ENCODE measurements at regions not wholly inside any gene's neighbourhood (a gene's known extent, or its start where the extent isn't known, plus 50 kb on each side); places are given as distances from the start of the nearest gene placed in this dataset.

DNA sequence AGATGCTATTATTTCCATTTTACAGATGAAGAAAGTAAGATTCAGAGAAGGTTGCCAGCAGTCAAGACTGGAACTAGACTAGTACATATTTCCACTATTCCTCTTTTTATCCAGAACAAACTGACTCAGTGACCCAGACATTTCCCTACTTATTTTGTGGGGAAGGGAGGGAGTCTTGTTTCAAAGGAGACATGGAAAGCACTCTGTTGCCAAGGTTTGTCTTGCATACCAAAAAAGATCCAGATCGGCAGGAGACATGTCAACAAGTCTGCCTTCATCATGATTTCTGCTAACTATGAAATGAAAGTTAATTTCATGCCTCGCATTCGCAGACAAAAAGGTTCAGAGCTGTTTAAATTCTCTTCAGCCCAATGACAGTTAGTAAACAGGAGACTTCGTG is 328.3 kb downstream of the DHX15 start:
- Histone ChIP-seq H3K27ac (no peak overlapping the region), H3K36me3 (replicated peaks in 1 of 2) (no peaks in the 10 kb centered on the region), H3K4me1 (replicated peaks in 1 of 2) (no peaks in the 10 kb centered on the region), H3K27me3 (no peaks in the 10 kb centered on the region), H3K4me3 (no peak overlapping the region), H3K9me3 (replicated peaks in 1 of 3) (no peaks in the 10 kb centered on the region)
- 72 to 75% (median 72%) methylated on average over 4 of the region's 4 CpGs for WGBS, 4 donors
- TF ChIP-seq POLR2A (IDR thresholded peaks at IDR 0.05): no peak
- TF ChIP-seq, protein P1, sequence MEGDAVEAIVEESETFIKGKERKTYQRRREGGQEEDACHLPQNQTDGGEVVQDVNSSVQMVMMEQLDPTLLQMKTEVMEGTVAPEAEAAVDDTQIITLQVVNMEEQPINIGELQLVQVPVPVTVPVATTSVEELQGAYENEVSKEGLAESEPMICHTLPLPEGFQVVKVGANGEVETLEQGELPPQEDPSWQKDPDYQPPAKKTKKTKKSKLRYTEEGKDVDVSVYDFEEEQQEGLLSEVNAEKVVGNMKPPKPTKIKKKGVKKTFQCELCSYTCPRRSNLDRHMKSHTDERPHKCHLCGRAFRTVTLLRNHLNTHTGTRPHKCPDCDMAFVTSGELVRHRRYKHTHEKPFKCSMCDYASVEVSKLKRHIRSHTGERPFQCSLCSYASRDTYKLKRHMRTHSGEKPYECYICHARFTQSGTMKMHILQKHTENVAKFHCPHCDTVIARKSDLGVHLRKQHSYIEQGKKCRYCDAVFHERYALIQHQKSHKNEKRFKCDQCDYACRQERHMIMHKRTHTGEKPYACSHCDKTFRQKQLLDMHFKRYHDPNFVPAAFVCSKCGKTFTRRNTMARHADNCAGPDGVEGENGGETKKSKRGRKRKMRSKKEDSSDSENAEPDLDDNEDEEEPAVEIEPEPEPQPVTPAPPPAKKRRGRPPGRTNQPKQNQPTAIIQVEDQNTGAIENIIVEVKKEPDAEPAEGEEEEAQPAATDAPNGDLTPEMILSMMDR (IDR thresholded peaks at IDR 0.05): no peak
- intact Hi-C loops (cut with DNase I): no loop called here
- no peak for DNase-seq

DNA sequence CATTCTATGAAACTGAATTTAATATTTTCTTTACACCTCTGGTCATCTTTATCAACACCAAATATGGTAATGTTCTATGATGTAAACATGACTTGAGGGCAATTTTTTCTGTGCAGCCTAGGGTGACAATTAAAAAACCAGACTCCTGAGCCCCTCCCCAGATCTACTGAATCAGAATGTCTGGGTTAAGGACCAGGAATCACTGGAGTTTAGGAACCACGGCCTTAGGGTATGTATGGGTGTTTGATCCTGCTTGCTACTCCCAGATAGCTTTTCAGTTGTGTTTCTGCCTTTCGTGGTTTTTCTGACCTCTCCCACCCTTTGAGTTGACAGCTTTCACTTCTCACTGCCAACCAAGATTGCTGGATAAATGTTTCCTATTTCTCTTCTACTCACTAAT is 332.2 kb downstream of the DHX15 start:
- intact Hi-C loops (cut with DNase I): no loop called here
- H3K27me3 ChIP-seq: no peaks in the 10 kb centered on the region
- TF ChIP-seq, protein P1 (IDR thresholded peaks at IDR 0.05): no peak
- TF ChIP-seq POLR2A (IDR thresholded peaks at IDR 0.05): no peak
- H3K27ac ChIP-seq: no peak overlapping the region
- WGBS, 4 donors: 51 to 65% (median 56%) methylated on average over 2 of the region's 2 CpGs
- DNase-seq: no peak
- no peaks in the 10 kb centered on the region for H3K36me3 ChIP-seq (replicated peaks in 1 of 2)
- no peak overlapping the region for H3K4me3 ChIP-seq
- no peaks in the 10 kb centered on the region for H3K9me3 ChIP-seq (replicated peaks in 1 of 3)
- H3K4me1 ChIP-seq (replicated peaks in 1 of 2): no peaks in the 10 kb centered on the region

DNA sequence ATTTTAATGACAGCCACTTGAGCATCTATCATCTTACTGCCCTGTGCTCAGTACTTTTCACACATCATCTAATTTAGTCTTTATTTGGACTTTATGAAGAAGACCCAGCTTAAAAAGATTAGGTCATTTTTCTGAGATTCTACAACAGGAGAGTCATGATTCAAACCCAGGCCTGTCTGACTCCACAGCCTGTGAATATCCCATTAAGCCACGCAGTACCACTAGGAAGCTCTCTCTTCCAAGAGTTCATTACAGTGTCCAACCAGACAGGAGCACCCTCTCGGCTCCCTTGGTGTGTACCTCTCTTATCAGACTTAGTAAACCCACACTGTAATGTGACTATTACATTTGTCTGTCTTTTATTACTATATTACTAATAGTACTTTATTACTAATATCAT is 332.8 kb downstream of the DHX15 start:
- TF ChIP-seq, protein P1 (IDR thresholded peaks at IDR 0.05): no peak
- no peak for TF ChIP-seq POLR2A (IDR thresholded peaks at IDR 0.05)
- Histone ChIP-seq H3K4me3 (no peak overlapping the region), H3K27me3 (no peaks in the 10 kb centered on the region), H3K36me3 (replicated peaks in 1 of 2) (no peaks in the 10 kb centered on the region), H3K27ac (no peak overlapping the region), H3K4me1 (replicated peaks in 1 of 2) (no peaks in the 10 kb centered on the region), H3K9me3 (replicated peaks in 1 of 3) (no peaks in the 10 kb centered on the region)
- DNase-seq: no peak
- WGBS, 4 donors: 74 to 79% (median 78%) methylated on average over 2 of the region's 2 CpGs
- intact Hi-C loops (cut with DNase I): no loop called here

DNA sequence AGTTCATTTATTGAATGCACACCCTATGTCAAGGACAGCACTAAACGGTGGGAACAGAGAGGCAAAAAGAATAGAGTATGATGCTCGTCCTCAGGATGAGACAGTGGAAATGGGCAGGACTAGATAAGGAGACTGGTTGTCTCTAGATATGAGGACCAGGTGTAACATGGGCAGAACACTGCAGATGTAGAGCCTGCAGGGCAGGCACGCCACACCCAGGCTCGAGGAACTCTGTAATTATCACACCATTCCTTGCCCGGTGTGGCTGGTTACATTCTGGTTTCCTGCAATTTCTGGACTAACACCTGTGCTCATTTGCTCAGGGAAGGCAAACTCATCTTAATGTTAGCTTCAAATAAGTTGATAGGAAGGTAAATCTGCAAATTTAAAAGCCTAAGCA is 334.4 kb downstream of the DHX15 start:
- no peak for TF ChIP-seq POLR2A (IDR thresholded peaks at IDR 0.05)
- TF ChIP-seq, protein P1 (IDR thresholded peaks at IDR 0.05): no peak
- WGBS, 4 donors: 79 to 81% (median 81%) methylated on average over 5 of the region's 5 CpGs
- intact Hi-C loops (cut with DNase I): no loop called here
- Histone ChIP-seq H3K4me3 (no peak overlapping the region), H3K27me3 (no peaks in the 10 kb centered on the region), H3K36me3 (replicated peaks in 1 of 2) (no peaks in the 10 kb centered on the region), H3K4me1 (replicated peaks in 1 of 2) (no peaks in the 10 kb centered on the region), H3K9me3 (replicated peaks in 1 of 3) (no peaks in the 10 kb centered on the region), H3K27ac (no peak overlapping the region)
- DNase-seq: no peak
